H1 (cell line): ENCODE measurements at regions not wholly inside any gene's neighbourhood (a gene's known extent, or its start where the extent isn't known, plus 50 kb on each side); places are given as distances from the start of the nearest gene placed in this dataset.

Source experiments
- CTCF ChIA-PET: fragments of 300-600 bp; sonication (Branson Sonifier 250); formaldehyde crosslinking; loops from one replicate; lab custom pipeline; 2021; ENCODE audit not compliant: partially characterized antibody; lab: Charles Lee
- POLR2A ChIA-PET: fragments of 300-600 bp; sonication (Branson Sonifier 250); formaldehyde crosslinking; loops from one replicate; lab custom pipeline; 2021; ENCODE audit warnings: inconsistent platforms; ENCODE audit not compliant: partially characterized antibody; lab: Charles Lee
- DNase-seq, 2 experiments: peaks; one replicate each; pipeline versions ENCODE4 v3.0.0 to v3.0.0-alpha.2; 2010 to 2022; ENCODE audit warnings: low spot score in 2 of 2, low read depth in 1 of 2, mixed read lengths in 1 of 2
- FAIRE-seq: peaks from 2 replicates; lab custom pipeline; 2011; peaks lifted over from hg19 to GRCh38; lab: Jason Lieb, UNC
- H2AFZ ChIP-seq: 2 replicates; pipeline ENCODE4 v1.8.1; 2012; ENCODE audit warnings: low read length, inconsistent platforms
- H2AK5ac ChIP-seq: 2 replicates; pipeline ENCODE4 v1.6.1; 2013; ENCODE audit warnings: low read depth, low read length
- H2BK120ac ChIP-seq: replicated peaks from 2 replicates; pipeline ENCODE3; 2013; ENCODE audit warnings: low read depth, low read length, inconsistent platforms
- H2BK12ac ChIP-seq: 2 replicates; pipeline ENCODE4 v1.6.1; 2013; ENCODE audit warnings: low read depth, low read length
- H2BK15ac ChIP-seq: 2 replicates; pipeline ENCODE4 v1.6.1; 2013; ENCODE audit warnings: low read length
- H2BK20ac ChIP-seq: 2 replicates; pipeline ENCODE4 v1.6.1; 2013; ENCODE audit warnings: low read length
- H2BK5ac ChIP-seq: 2 replicates; pipeline ENCODE4 v1.6.1; 2013; ENCODE audit warnings: low read depth, low read length
- H3K14ac ChIP-seq: 2 replicates; pipeline ENCODE4 v1.6.1; 2013; ENCODE audit warnings: inconsistent platforms; ENCODE audit not compliant: insufficient read length
- H3K18ac ChIP-seq: 2 replicates; pipeline ENCODE4 v1.6.1; 2013; ENCODE audit warnings: low read length; ENCODE audit errors: extremely low read depth
- H3K23ac ChIP-seq: 2 replicates; pipeline ENCODE4 v1.6.1; 2013; ENCODE audit warnings: inconsistent platforms; ENCODE audit not compliant: insufficient read length
- H3K23me2 ChIP-seq: 2 replicates; pipeline ENCODE4 v1.6.1; 2013; ENCODE audit warnings: low read depth, low read length
- H3K27ac ChIP-seq: 2 replicates; pipeline ENCODE4 v1.6.1; 2011; ENCODE audit warnings: low read depth, low read length, inconsistent platforms
- H3K27me3 ChIP-seq, 4 experiments: replicated peaks in 1 of 4; 1 replicate in 1 of 4; 2 replicates in 3 of 4; pipeline versions ENCODE4 v1.6.1 to v1.8.1; 2011 to 2013; ENCODE audit warnings: low read length in 3 of 4, mild to moderate bottlenecking in 3 of 4, inconsistent platforms in 2 of 4, mixed read lengths in 2 of 4, moderate library complexity in 1 of 4; ENCODE audit not compliant: control insufficient read depth in 3 of 4, insufficient read depth in 3 of 4; ENCODE audit errors: extremely low read depth in 1 of 4
- H3K36me3 ChIP-seq, 4 experiments: 2 replicates each; pipeline versions ENCODE4 v1.6.1 to v1.8.1; 2011 to 2013; ENCODE audit warnings: mild to moderate bottlenecking in 4 of 4, low read length in 3 of 4, moderate library complexity in 2 of 4, control low read depth in 1 of 4, inconsistent platforms in 1 of 4; ENCODE audit not compliant: insufficient read depth in 4 of 4, control insufficient read depth in 2 of 4
- H3K4ac ChIP-seq: replicated peaks from 2 replicates; pipeline ENCODE3; 2013; ENCODE audit warnings: low read length, low read depth, mixed read lengths, inconsistent platforms; ENCODE audit not compliant: insufficient read length
- H3K4me1 ChIP-seq, 4 experiments: replicated peaks in 1 of 4; 1 replicate in 1 of 4; 2 replicates in 3 of 4; pipeline versions ENCODE4 v1.6.1 to v1.8.1; 2011 to 2013; ENCODE audit warnings: low read length in 3 of 4, inconsistent platforms in 2 of 4, mixed read lengths in 1 of 4; ENCODE audit not compliant: insufficient read depth in 4 of 4, control insufficient read depth in 3 of 4
- H3K4me2 ChIP-seq, 2 experiments: 2 replicates each; pipeline versions ENCODE4 v1.6.1 to v1.8.1; 2011 to 2013; ENCODE audit warnings: low read depth in 2 of 2, low read length in 2 of 2, control low read depth in 1 of 2, inconsistent platforms in 1 of 2, mild to moderate bottlenecking in 1 of 2; ENCODE audit not compliant: insufficient read depth in 1 of 2
- H3K4me3 ChIP-seq, 4 experiments: fragments of 200-600, 300-600 bp in 1 of 4; sonication (generic), shearing (Covaris generic), sonication (Bioruptor Twin) in 1 of 4; 2 replicates each; pipeline versions ENCODE4 v1.5.1 to v1.8.1; 2011 to 2016; ENCODE audit warnings: low read length in 4 of 4, low read depth in 3 of 4, control low read depth in 2 of 4, inconsistent platforms in 2 of 4, mild to moderate bottlenecking in 2 of 4, mixed read lengths in 1 of 4, moderate library complexity in 1 of 4; ENCODE audit not compliant: insufficient read depth in 2 of 4; ENCODE audit errors: extremely low read depth in 1 of 4
- H3K56ac ChIP-seq: replicated peaks from 2 replicates; pipeline ENCODE3; 2013; ENCODE audit warnings: low read depth, mild to moderate bottlenecking, mixed read lengths, low read length, inconsistent platforms; ENCODE audit not compliant: insufficient read length
- H3K79me1 ChIP-seq: 2 replicates; pipeline ENCODE4 v1.6.1; 2013; ENCODE audit warnings: low read depth, low read length, control low read depth
- H3K79me2 ChIP-seq, 2 experiments: 2 replicates each; pipeline versions ENCODE4 v1.6.1 to v1.8.1; 2012 to 2013; ENCODE audit warnings: low read length in 2 of 2, mild to moderate bottlenecking in 2 of 2, inconsistent platforms in 1 of 2; ENCODE audit not compliant: insufficient read depth in 2 of 2, control insufficient read depth in 1 of 2
- H3K9ac ChIP-seq, 4 experiments: replicated peaks in 1 of 4; 1 replicate in 1 of 4; 2 replicates in 3 of 4; pipeline versions ENCODE4 v1.6.1 to v1.8.1; 2011 to 2013; ENCODE audit warnings: low read depth in 3 of 4, low read length in 3 of 4, control low read depth in 2 of 4, mild to moderate bottlenecking in 2 of 4, moderate library complexity in 2 of 4, inconsistent platforms in 1 of 4; ENCODE audit errors: extremely low read depth in 1 of 4
- H3K9me3 ChIP-seq, 2 experiments: 2 replicates each; pipeline versions ENCODE4 v1.6.1 to v1.8.1; 2012 to 2013; ENCODE audit warnings: mild to moderate bottlenecking in 2 of 2, moderate library complexity in 2 of 2, control low read depth in 1 of 2, inconsistent platforms in 1 of 2, low read depth in 1 of 2, low read length in 1 of 2, mixed read lengths in 1 of 2; ENCODE audit not compliant: insufficient read depth in 2 of 2
- H4K20me1 ChIP-seq, 2 experiments: replicated peaks in 1 of 2; 2 replicates each; pipeline versions ENCODE3 to v1.8.1; 2011 to 2013; ENCODE audit warnings: inconsistent platforms in 2 of 2, low read length in 2 of 2, mild to moderate bottlenecking in 1 of 2; ENCODE audit not compliant: insufficient read depth in 2 of 2, control insufficient read depth in 1 of 2
- H4K5ac ChIP-seq: 2 replicates; pipeline ENCODE4 v1.6.1; 2013; ENCODE audit warnings: low read length, low read depth, mixed read lengths, inconsistent platforms; ENCODE audit not compliant: insufficient read length
- H4K8ac ChIP-seq: 2 replicates; pipeline ENCODE4 v1.8.0; 2013; ENCODE audit warnings: mild to moderate bottlenecking, moderate library complexity, low read length, inconsistent platforms; ENCODE audit not compliant: insufficient read depth; ENCODE audit errors: extremely low read depth
- H4K91ac ChIP-seq: replicated peaks from 2 replicates; pipeline ENCODE3; 2013; ENCODE audit warnings: low read length, mixed read lengths, inconsistent platforms; ENCODE audit not compliant: insufficient read length
- CEBPB ChIP-seq: IDR thresholded peaks from 2 replicates; pipeline ENCODE4 v1.6.1; 2012; ENCODE audit warnings: low read depth, low read length
- CHD1 ChIP-seq: IDR thresholded peaks from 2 replicates; pipeline ENCODE4 v1.6.1; 2012; ENCODE audit warnings: low read depth, low read length, improper control_type of control experiment
- CREB1 ChIP-seq: IDR thresholded peaks from 2 replicates; pipeline ENCODE4 v1.6.1; 2012; ENCODE audit warnings: inconsistent platforms
- E2F6 ChIP-seq: IDR thresholded peaks from 2 replicates; pipeline ENCODE4 v1.6.1; 2012; ENCODE audit warnings: inconsistent platforms
- FOSL1 ChIP-seq: IDR thresholded peaks from 2 replicates; pipeline ENCODE4 v1.6.1; 2011; ENCODE audit warnings: mild to moderate bottlenecking, low read depth, low read length, moderate library complexity; ENCODE audit not compliant: insufficient read depth
- SAP30 ChIP-seq: fragments of 300-600 bp; sonication (generic); IDR thresholded peaks from 2 replicates; pipeline ENCODE4 v1.7.1; 2012; ENCODE audit warnings: low read length, moderate library complexity, mild to moderate bottlenecking, inconsistent platforms; ENCODE audit not compliant: insufficient read depth, insufficient replicate concordance
- WGBS, 2 experiments: shearing (Covaris generic) in 1 of 2; methylation state at CpG; one replicate each; pipeline versions ENCODE4 v1.1.6 to v1.1.7; 2013 to 2015; ENCODE audit warnings: low lambda C conversion rate in 2 of 2, mixed read lengths in 2 of 2, inconsistent platforms in 1 of 2, low coverage in 1 of 2, missing lambda C conversion rate in 1 of 2; ENCODE audit not compliant: insufficient replicate concordance in 2 of 2, insufficient coverage in 1 of 2, insufficient read length in 1 of 2; ENCODE audit errors: extremely low coverage in 1 of 2, missing lambda C conversion rate in 1 of 2; 5-methylcytosine and 5-hydroxymethylcytosine counted together

GRCh38 chr11:115557681-115558080 lies 53.5 kb upstream of the CADM1 start:
- H2BK120ac ChIP-seq: no peak overlapping the region
- H3K36me3 ChIP-seq: no peaks in the 10 kb centered on the region
- no peaks in the 10 kb centered on the region for H3K79me2 ChIP-seq
- no peak for DNase-seq
- H4K91ac ChIP-seq: no peak overlapping the region
- H3K27ac ChIP-seq: no peak overlapping the region
- no peak for FAIRE-seq
- no peak overlapping the region for H3K4me2 ChIP-seq
- no peaks in the 10 kb centered on the region for H3K27me3 ChIP-seq
- H3K4me1 ChIP-seq: peaks cover 0 to 5% (median under 1%) of the 10 kb centered on the region in 4 experiments; a peak in 2 of 7 replicates
- H3K23me2 ChIP-seq: no peaks in the 10 kb centered on the region
- no peak overlapping the region for H3K4me3 ChIP-seq
- no peak overlapping the region for H2BK15ac ChIP-seq
- no peak overlapping the region for H4K5ac ChIP-seq
- no peak overlapping the region for H2BK20ac ChIP-seq
- no peak overlapping the region for H2AFZ ChIP-seq
- H4K8ac ChIP-seq: no peak overlapping the region
- no peak overlapping the region for H3K56ac ChIP-seq
- TF ChIP-seq SAP30 (no peak), FOSL1 (no peak), E2F6 (0 out of 2 replicates have a peak, but pooled peaks have one; percentile 3), CHD1 (no peak), CREB1 (no peak), CEBPB (no peak)
- 83% methylated on average over 7 of the region's 7 CpGs; no CpG with 5 or more reads in 1 of the 2 experiments for WGBS, 2 experiments
- peaks cover 3 to 4% of the 10 kb centered on the region in 2 experiments; a peak in 2 of 4 replicates for H3K9me3 ChIP-seq
- CTCF ChIA-PET: interaction anchor here (0.6 kb wide), 2 partner anchors 66 to 265 kb away, joined by 3 read pairs; no protein-coding TSS in a partner anchor
- H2BK5ac ChIP-seq: no peak overlapping the region
- H3K79me1 ChIP-seq: no peaks in the 10 kb centered on the region
- no peak overlapping the region for H3K14ac ChIP-seq
- H3K18ac ChIP-seq: no peak overlapping the region
- no peaks in the 10 kb centered on the region for H4K20me1 ChIP-seq
- POLR2A ChIA-PET: no interaction called here
- no peak overlapping the region for H2AK5ac ChIP-seq
- no peak overlapping the region for H2BK12ac ChIP-seq
- H3K23ac ChIP-seq: no peak overlapping the region
- H3K9ac ChIP-seq: no peak overlapping the region
- H3K4ac ChIP-seq: no peak overlapping the region
